ENCODE measurements at regions not wholly inside any gene's neighbourhood (a gene's known extent, or its start where the extent isn't known, plus 50 kb on each side); places are given as distances from the start of the nearest gene placed in this dataset.
A peak's percentile ranks its signal among the peaks of the same experiment; 100 is the strongest.
"Not testable (repeated sequence)": the region's sequence is repeated elsewhere in the genome, so short reads cannot be mapped to it uniquely, and the experiment has no call there.

DNA sequence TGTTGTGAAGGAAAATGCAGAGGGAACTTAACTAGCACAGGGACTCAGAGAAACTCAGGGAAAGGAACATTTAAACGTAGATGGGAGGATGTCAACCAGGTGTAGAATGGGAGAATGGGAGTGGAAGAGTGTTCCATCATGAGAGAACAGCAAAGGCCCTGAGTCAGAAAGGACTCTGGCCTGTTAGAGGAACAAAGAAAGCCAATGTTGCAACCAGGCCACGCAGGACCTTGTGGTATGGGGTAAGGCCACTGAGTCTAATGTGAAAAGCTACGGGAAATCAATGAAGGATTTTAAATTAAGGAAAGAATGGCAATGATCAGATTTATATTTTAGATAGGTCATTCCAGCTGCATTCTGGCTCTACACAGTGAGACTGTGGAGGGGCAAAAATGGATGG, 163.9 kb upstream of the NBPF9 start:
- H3K27me3 ChIP-seq (ENCODE audit: control insufficient read depth, insufficient read depth, low read length); POLR2A ChIA-PET; H3K27ac ChIP-seq (ENCODE audit: low read depth, low read length); H3K4me3 ChIP-seq (ENCODE audit: low read depth, low read length); DNase-seq (ENCODE audit: low read depth, low spot score); CTCF ChIA-PET; H3K9me3 ChIP-seq (ENCODE audit: control insufficient read depth, insufficient read depth, low read length): not testable (repeated sequence)

DNA sequence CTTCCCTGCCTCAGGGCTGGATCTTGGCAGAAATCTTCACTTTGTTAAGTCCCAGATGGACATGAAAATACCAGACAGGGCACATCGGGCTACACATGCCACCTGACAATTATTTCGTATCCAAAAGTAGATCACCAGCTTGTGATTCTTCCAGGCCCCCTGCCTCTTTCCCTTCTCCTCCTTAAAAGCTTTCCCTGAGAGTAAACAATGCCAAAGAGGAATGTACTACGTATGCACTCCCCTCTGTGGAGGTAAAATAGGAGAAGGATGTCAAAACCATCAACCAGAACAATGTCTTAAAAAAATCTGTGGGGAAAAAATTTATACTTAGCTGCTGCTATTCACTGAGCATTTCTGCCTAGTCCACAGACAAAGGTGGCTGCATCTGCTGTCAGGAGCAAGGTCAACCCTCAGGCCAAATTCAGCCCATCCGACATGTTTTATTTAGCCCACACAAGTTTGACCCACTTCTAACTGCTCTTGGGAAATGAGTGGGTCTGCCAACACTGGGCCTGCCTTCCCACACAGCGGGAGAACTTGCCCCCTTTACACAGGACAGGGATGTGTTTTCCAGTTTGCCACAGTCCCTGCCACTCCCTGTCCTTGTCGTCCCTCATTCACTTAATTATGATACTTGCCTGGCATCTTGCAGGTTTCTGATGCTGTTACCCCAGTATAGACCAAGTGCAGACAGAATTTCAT, 165.8 kb upstream of the NBPF9 start:
- H3K4me3 ChIP-seq (ENCODE audit: low read depth, low read length); DNase-seq (ENCODE audit: low read depth, low spot score); H3K27ac ChIP-seq (ENCODE audit: low read depth, low read length); H3K27me3 ChIP-seq (ENCODE audit: control insufficient read depth, insufficient read depth, low read length); POLR2A ChIA-PET; CTCF ChIA-PET; H3K9me3 ChIP-seq (ENCODE audit: control insufficient read depth, insufficient read depth, low read length): not testable (repeated sequence)

DNA sequence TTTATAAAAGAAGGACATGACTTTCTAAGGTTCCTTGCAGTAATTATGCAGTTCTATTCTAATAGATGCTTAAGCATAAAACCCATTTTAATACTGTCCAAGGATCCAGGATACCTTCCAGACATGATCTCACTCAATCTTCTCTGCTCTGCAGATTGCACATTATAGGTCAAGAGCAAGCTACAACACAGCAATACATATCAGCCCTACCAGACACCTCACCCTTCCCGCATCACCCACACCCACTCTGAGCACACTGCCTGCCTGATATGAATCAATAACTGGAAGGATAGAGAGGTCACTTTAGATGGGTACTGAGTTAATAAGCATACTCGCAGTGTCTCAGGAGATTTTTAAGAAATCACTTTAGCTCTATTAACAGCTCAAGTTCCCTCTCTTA, 166.5 kb upstream of the NBPF9 start:
- DNase-seq (ENCODE audit: low read depth, low spot score); CTCF ChIA-PET; H3K9me3 ChIP-seq (ENCODE audit: control insufficient read depth, insufficient read depth, low read length); POLR2A ChIA-PET; H3K27ac ChIP-seq (ENCODE audit: low read depth, low read length); H3K27me3 ChIP-seq (ENCODE audit: control insufficient read depth, insufficient read depth, low read length); H3K4me3 ChIP-seq (ENCODE audit: low read depth, low read length): not testable (repeated sequence)

DNA sequence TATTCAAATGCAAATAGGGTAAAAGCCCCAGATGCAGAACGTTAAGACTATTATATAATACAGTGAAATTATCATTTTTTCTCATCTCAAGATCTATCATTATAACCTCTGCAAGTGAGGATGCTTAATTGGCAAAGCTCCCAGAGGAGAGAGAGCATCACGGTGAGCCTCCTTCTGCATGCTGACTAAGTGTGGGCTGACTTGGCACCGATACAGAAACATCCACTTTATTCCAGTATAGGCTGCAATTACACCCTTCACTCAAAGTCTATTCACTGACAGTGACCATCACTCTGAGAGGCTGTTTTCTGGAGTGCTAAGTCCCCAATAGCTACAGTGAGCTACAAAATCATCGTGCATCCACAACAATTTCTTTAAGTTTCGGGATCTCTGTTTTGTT, 171.1 kb upstream of the NBPF9 start:
- H3K27me3 ChIP-seq (ENCODE audit: control insufficient read depth, insufficient read depth, low read length); H3K27ac ChIP-seq (ENCODE audit: low read depth, low read length); POLR2A ChIA-PET; H3K9me3 ChIP-seq (ENCODE audit: control insufficient read depth, insufficient read depth, low read length); DNase-seq (ENCODE audit: low read depth, low spot score); H3K4me3 ChIP-seq (ENCODE audit: low read depth, low read length); CTCF ChIA-PET: not testable (repeated sequence)

DNA sequence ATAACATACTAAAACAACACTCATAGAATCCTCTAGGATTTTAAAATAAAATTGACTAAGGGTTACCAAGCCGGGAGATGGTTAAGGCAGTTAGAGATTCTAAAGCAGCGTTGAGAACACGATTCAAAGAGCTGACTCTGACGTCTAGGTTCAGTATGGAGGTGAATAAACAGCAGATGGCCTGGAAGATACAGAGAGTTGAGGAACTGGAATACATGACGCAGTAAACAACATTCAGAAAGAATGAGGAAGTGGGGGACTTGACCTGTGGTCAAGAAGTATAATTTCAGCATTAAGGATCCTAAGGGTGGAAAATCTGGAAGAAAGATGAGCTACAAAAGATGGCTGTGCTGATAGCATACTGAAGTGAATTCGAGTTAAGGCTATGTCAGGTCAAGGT, 172.5 kb upstream of the NBPF9 start:
- DNase-seq (ENCODE audit: low read depth, low spot score); H3K9me3 ChIP-seq (ENCODE audit: control insufficient read depth, insufficient read depth, low read length); H3K27me3 ChIP-seq (ENCODE audit: control insufficient read depth, insufficient read depth, low read length); H3K27ac ChIP-seq (ENCODE audit: low read depth, low read length); H3K4me3 ChIP-seq (ENCODE audit: low read depth, low read length); CTCF ChIA-PET; POLR2A ChIA-PET: not testable (repeated sequence)

DNA sequence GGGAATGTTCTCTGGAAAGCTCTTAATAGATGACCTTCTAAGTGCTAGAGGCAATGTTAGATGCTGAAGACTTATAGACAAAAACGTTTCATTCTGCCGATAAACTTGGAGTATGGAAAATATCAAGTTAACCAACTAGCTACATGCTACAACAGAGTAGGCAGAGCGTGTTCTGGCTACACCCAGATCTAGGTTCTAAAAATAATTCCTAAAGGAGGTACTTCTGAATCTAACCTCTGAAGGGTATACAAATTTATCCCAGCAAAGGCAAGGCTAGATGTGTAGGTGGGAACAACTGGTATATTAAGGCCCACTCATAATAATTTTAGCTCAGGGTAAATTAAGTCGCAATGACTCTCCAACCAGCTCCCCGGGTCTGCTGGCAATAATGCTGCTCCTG, 173.1 kb upstream of the NBPF9 start:
- H3K27ac ChIP-seq (ENCODE audit: low read depth, low read length); CTCF ChIA-PET; POLR2A ChIA-PET; DNase-seq (ENCODE audit: low read depth, low spot score); H3K27me3 ChIP-seq (ENCODE audit: control insufficient read depth, insufficient read depth, low read length); H3K4me3 ChIP-seq (ENCODE audit: low read depth, low read length); H3K9me3 ChIP-seq (ENCODE audit: control insufficient read depth, insufficient read depth, low read length): not testable (repeated sequence)

DNA sequence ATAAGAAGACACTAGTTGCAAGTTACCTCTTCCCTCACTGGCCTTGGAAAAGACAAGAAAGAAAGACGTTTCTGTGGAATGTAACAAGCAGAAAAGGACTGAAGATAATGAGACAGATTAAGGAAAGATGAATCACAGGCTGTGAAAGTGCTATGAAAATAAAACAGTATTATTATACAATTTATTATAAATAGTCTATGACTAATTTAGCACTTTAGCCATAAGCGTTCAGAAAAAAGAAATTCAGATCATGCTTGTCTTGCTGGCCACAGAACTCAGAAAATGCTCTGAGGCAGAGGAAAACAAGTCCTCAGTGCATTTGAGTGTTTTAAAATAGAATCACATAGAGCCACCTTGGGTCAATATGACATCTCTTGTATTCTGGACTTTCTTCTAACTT, 174.8 kb upstream of the NBPF9 start:
- DNase-seq (ENCODE audit: low read depth, low spot score); H3K27ac ChIP-seq (ENCODE audit: low read depth, low read length); CTCF ChIA-PET; POLR2A ChIA-PET; H3K4me3 ChIP-seq (ENCODE audit: low read depth, low read length); H3K27me3 ChIP-seq (ENCODE audit: control insufficient read depth, insufficient read depth, low read length); H3K9me3 ChIP-seq (ENCODE audit: control insufficient read depth, insufficient read depth, low read length): not testable (repeated sequence)

DNA sequence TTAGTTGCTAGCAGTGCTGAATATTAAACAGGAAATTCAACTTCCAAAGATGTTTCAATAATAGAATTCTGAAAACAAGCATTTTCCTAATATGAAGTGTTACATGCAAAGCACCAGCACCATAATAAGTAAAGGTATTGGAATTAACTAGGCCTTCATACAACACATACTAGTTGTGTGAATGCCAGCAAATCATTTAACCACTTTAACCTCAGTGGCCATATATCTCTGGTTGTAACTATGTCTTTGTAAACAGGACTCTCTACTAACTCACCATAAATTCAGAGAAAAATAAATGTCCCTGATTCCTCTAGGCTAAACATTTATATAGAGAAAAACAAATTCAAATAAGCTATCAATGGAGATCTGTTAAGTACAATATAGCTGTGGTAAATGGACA, 175.7 kb upstream of the NBPF9 start:
- H3K4me3 ChIP-seq (ENCODE audit: low read depth, low read length); H3K27ac ChIP-seq (ENCODE audit: low read depth, low read length); POLR2A ChIA-PET; H3K9me3 ChIP-seq (ENCODE audit: control insufficient read depth, insufficient read depth, low read length); H3K27me3 ChIP-seq (ENCODE audit: control insufficient read depth, insufficient read depth, low read length); CTCF ChIA-PET; DNase-seq (ENCODE audit: low read depth, low spot score): not testable (repeated sequence)

DNA sequence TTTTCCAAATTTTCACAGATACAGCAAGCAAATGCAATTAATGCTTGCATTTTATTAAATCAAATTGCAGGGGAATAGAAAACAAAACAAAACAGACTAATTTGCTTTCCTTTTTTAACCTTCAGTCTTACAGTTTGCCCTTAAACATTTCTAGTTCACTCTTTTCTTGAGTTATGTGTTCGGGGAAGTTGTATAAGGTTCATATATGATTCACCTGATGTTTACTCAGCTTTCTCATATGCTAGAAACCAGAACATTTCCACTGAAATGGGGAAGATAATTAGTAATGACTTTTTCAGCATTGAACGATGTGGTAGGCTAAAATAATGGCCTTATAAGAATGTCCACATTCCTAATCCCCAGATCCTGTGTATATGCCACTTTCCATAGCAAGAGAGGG, 176.2 kb upstream of the NBPF9 start:
- DNase-seq (ENCODE audit: low read depth, low spot score); H3K4me3 ChIP-seq (ENCODE audit: low read depth, low read length); POLR2A ChIA-PET; CTCF ChIA-PET; H3K9me3 ChIP-seq (ENCODE audit: control insufficient read depth, insufficient read depth, low read length); H3K27ac ChIP-seq (ENCODE audit: low read depth, low read length); H3K27me3 ChIP-seq (ENCODE audit: control insufficient read depth, insufficient read depth, low read length): not testable (repeated sequence)

DNA sequence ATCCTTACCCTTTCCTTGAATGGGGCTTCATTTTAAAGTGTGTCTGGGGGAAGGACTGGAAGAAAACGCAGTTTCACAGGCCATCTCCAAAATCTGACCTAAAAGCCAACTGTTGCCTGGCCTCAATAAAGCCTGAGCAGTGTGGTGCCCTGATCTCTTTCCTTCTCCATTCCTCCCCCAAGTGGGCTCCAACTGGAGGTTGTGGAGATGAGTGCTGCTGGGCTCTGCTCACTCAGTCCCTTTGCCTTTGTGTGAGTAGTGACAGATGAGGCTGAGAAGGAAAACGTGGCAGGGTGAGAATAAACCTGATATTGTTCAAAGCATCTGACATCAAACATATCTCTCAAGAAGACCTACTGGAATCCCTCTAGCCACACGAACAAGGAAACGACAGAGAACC, 181.4 kb upstream of the NBPF9 start:
- DNase-seq (ENCODE audit: low read depth, low spot score); H3K4me3 ChIP-seq (ENCODE audit: low read depth, low read length); CTCF ChIA-PET; H3K9me3 ChIP-seq (ENCODE audit: control insufficient read depth, insufficient read depth, low read length); POLR2A ChIA-PET; H3K27ac ChIP-seq (ENCODE audit: low read depth, low read length); H3K27me3 ChIP-seq (ENCODE audit: control insufficient read depth, insufficient read depth, low read length): not testable (repeated sequence)

DNA sequence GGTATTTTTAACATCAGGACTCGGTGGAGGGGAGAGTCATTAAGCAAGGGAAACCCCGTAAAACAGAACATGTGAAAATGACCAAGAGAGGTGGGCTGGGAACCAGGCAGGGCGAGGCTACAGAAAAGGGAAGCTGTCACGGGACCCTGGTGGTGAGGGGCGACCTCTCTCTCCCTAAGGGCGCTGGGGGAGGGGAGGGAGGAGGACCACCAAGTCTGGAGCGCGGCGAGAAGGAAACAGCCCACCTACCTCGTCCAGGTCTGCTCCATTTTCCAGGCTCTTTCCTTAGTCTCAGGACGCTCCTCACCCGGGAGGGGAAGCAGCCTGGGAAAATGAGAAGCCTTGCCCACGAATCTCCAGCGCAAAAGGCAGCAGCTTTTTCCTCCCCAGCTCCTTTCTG, 181.9 kb upstream of the NBPF9 start:
- H3K4me3 ChIP-seq (ENCODE audit: low read depth, low read length); DNase-seq (ENCODE audit: low read depth, low spot score); POLR2A ChIA-PET; CTCF ChIA-PET; H3K27me3 ChIP-seq (ENCODE audit: control insufficient read depth, insufficient read depth, low read length); H3K9me3 ChIP-seq (ENCODE audit: control insufficient read depth, insufficient read depth, low read length); H3K27ac ChIP-seq (ENCODE audit: low read depth, low read length): not testable (repeated sequence)

DNA sequence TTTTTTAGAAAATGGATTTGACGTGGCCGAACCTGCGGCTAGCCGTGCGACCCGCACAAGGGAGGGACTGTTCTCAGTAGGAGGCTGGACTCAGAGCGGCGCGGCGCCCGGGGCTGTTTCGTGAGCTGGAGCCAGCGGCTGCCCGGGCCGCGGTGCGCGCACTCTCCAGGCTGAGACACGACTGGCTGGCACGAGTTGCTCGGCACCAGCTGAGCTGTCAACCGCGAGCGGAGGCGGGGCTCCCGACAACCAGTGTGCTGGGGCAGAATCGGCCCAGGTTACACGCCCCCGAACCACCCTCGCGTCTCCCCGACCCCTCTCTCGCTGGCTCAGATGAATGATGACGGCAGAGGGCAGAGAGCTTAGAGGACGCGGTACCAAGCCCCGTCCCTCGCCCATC, 182.3 kb upstream of the NBPF9 start:
- H3K27ac ChIP-seq (ENCODE audit: low read depth, low read length); CTCF ChIA-PET; DNase-seq (ENCODE audit: low read depth, low spot score); POLR2A ChIA-PET; H3K9me3 ChIP-seq (ENCODE audit: control insufficient read depth, insufficient read depth, low read length); H3K27me3 ChIP-seq (ENCODE audit: control insufficient read depth, insufficient read depth, low read length): not testable (repeated sequence)
- H3K4me3 ChIP-seq (ENCODE audit: low read depth, low read length), result peak overlapping the region; percentile 47

DNA sequence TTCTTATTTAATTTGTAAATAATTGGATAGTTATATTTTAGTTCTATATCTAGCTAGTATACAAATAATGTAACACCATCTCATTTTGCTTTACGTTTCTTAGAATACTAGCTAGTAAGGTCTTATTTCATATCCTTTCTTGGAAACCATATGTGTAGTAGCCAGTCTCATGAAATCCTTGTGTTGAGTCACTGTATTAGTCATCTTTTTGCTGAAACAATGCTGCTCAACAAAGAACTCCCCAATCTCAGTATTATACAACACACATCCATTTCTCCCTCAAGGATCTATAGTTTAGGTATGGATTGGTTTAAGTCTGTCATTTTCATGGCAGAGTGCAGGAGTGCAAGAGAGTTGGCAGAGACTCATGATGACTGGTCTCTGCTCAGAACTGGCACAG, 185.2 kb upstream of the NBPF9 start:
- H3K27ac ChIP-seq (ENCODE audit: low read depth, low read length); CTCF ChIA-PET; POLR2A ChIA-PET; H3K4me3 ChIP-seq (ENCODE audit: low read depth, low read length); H3K9me3 ChIP-seq (ENCODE audit: control insufficient read depth, insufficient read depth, low read length); H3K27me3 ChIP-seq (ENCODE audit: control insufficient read depth, insufficient read depth, low read length); DNase-seq (ENCODE audit: low read depth, low spot score): not testable (repeated sequence)
